ENCODE measurements at regions not wholly inside any gene's neighbourhood (a gene's known extent, or its start where the extent isn't known, plus 50 kb on each side); places are given as distances from the start of the nearest gene placed in this dataset.

DNA sequence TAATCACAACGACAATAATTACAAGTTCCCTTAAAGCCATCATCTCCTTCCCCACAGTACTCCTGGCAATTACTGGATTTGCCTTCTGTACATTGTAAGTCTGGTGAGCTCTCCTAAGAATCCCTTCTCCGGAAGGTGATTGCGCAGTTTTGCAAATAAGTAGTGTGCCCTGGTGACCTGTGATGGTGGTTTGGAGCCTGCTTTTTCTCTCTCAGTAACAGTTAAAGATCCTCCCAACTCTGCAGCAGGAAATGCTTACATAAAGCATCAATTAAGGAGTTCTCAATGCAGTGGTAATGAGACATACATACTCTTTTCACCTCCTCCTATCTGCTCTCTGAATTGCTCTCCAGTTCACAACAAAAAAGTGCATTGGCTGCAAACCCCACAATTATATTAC lies 159.7 kb downstream of the SH2D1A start:
- TF ChIP-seq, protein P1, sequence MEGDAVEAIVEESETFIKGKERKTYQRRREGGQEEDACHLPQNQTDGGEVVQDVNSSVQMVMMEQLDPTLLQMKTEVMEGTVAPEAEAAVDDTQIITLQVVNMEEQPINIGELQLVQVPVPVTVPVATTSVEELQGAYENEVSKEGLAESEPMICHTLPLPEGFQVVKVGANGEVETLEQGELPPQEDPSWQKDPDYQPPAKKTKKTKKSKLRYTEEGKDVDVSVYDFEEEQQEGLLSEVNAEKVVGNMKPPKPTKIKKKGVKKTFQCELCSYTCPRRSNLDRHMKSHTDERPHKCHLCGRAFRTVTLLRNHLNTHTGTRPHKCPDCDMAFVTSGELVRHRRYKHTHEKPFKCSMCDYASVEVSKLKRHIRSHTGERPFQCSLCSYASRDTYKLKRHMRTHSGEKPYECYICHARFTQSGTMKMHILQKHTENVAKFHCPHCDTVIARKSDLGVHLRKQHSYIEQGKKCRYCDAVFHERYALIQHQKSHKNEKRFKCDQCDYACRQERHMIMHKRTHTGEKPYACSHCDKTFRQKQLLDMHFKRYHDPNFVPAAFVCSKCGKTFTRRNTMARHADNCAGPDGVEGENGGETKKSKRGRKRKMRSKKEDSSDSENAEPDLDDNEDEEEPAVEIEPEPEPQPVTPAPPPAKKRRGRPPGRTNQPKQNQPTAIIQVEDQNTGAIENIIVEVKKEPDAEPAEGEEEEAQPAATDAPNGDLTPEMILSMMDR (IDR thresholded peaks at IDR 0.05; ENCODE audit: low read length) = no peak
- TF ChIP-seq EZH2 (IDR thresholded peaks at IDR 0.05; ENCODE audit: borderline replicate concordance, low read length) = no peak
